ENCODE measurements at regions not wholly inside any gene's neighbourhood (a gene's known extent, or its start where the extent isn't known, plus 50 kb on each side); places are given as distances from the start of the nearest gene placed in this dataset.

DNA sequence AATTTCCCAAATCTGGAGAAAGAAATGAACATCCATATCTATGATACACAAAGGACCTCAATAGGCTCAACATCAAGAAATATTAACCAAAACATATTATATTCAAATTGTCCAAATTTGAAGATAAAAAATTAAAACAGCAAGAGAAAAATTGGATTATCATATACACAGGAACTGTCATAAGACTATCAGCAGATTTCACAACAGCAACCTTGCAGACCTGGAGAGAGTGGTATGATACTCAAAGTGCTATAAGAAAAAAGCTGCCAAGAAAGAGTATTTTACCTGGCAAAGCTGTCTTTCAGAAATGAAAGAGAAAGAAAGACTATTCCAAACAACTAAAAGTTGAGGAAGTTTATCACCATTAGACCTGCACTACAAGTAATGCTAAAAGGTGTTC, 711.9 kb upstream of the RAB6C start:
- TF ChIP-seq, protein P1, sequence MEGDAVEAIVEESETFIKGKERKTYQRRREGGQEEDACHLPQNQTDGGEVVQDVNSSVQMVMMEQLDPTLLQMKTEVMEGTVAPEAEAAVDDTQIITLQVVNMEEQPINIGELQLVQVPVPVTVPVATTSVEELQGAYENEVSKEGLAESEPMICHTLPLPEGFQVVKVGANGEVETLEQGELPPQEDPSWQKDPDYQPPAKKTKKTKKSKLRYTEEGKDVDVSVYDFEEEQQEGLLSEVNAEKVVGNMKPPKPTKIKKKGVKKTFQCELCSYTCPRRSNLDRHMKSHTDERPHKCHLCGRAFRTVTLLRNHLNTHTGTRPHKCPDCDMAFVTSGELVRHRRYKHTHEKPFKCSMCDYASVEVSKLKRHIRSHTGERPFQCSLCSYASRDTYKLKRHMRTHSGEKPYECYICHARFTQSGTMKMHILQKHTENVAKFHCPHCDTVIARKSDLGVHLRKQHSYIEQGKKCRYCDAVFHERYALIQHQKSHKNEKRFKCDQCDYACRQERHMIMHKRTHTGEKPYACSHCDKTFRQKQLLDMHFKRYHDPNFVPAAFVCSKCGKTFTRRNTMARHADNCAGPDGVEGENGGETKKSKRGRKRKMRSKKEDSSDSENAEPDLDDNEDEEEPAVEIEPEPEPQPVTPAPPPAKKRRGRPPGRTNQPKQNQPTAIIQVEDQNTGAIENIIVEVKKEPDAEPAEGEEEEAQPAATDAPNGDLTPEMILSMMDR (IDR thresholded peaks at IDR 0.05): no peak
- TF ChIP-seq POLR2A (IDR thresholded peaks at IDR 0.05): no peak
- TF ChIP-seq POLR2AphosphoS5 (IDR thresholded peaks at IDR 0.05): no peak

All from prostate gland (tissue), 2 donors.